Naive thymus-derived CD8-positive, alpha-beta T cell (primary cell): ENCODE measurements at regions not wholly inside any gene's neighbourhood (a gene's known extent, or its start where the extent isn't known, plus 50 kb on each side); places are given as distances from the start of the nearest gene placed in this dataset.
A peak's percentile ranks its signal among the peaks of the same experiment; 100 is the strongest.

Experiments used
- ATAC-seq, 2 donors: fragments of 150-1000 bp; cut with Tn5 transposase in 1 of 2; sonication (Bioruptor Pico), chemical (Tn5 transposase) in 1 of 2; 1 replicate in 1 of 2; 2 replicates in 1 of 2; pipeline ENCODE4 v1.10.0; 2021; ENCODE audit warnings: mild to moderate bottlenecking in 2 of 2, moderate library complexity in 2 of 2
- POLR2A ChIA-PET: fragments of 350-600 bp; sonication (Branson Sonifier 250); formaldehyde crosslinking; loops from one replicate; lab custom pipeline; 2021; ENCODE audit warnings: antibody characterized with exemption; lab: Charles Lee
- DNase-seq, 10 donors: peaks; one replicate each; pipeline versions ENCODE4 v3.0.0 to v3.0.0-alpha.2; 2020 to 2022
- H3K27ac Mint-ChIP-seq, 10 donors: one replicate each; pipeline ENCODE4 v1.8.0; 2020 to 2022; ENCODE audit warnings: mild to moderate bottlenecking in 10 of 10, mixed read lengths in 10 of 10, moderate library complexity in 4 of 10, inconsistent platforms in 1 of 10
- H3K27me3 Mint-ChIP-seq, 5 donors: one replicate each; pipeline ENCODE4 v1.8.0; 2021 to 2022; ENCODE audit warnings: mixed read lengths in 5 of 5
- H3K36me3 Mint-ChIP-seq, 3 donors: one replicate each; pipeline ENCODE4 v1.8.0; 2020 to 2022; ENCODE audit warnings: mixed read lengths in 3 of 3, mild to moderate bottlenecking in 2 of 3, inconsistent platforms in 1 of 3
- H3K4me1 Mint-ChIP-seq, 4 donors: one replicate each; pipeline ENCODE4 v1.8.0; 2021 to 2022; ENCODE audit warnings: mixed read lengths in 4 of 4
- H3K4me3 Mint-ChIP-seq, 10 donors: one replicate each; pipeline ENCODE4 v1.8.0; 2020 to 2022; ENCODE audit warnings: mild to moderate bottlenecking in 10 of 10, mixed read lengths in 10 of 10, moderate library complexity in 6 of 10, inconsistent platforms in 1 of 10
- H3K9me3 Mint-ChIP-seq, 9 donors: one replicate each; pipeline ENCODE4 v1.8.0; 2020 to 2022; ENCODE audit warnings: mixed read lengths in 9 of 9, mild to moderate bottlenecking in 3 of 9, inconsistent platforms in 1 of 9, moderate library complexity in 1 of 9

DNA sequence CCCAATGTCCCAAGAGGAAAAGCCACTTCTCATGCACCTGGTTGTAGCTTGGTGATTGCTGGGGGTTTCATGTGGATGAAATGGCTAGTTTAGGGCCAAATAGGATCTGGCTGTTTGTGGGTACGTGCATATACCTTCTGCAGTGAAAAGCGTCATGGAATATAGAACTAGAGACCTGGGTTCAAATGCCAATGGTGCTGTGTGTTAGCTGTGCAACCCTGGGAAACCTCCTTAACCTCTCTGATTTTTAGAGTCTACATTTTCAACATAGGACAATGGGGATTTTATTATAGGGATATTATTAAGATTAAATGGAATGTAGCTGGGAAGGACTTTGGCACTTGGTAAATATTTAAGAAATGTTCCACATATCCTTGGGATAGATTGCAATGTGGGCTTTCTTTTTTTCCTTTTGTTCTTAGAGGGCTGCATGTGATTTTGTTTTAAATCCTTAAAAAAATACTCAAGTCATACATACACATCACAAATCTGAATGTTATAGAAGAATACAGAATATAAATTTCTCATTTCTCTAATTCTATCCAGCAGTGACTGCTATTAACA lies 112.6 kb upstream of the E2F8 start:
- POLR2A ChIA-PET, result no interaction called here
- Mint-ChIP-seq H3K27ac (no peak overlapping the region), H3K4me3 (no peak overlapping the region), H3K4me1 (no peaks in the 10 kb centered on the region), H3K9me3 (peaks cover 0 to 2% (median 0%) of the 10 kb centered on the region in 9 donors), H3K36me3 (no peaks in the 10 kb centered on the region), H3K27me3 (peaks cover 27 to 53% (median 50%) of the 10 kb centered on the region in 5 donors)
- DNase-seq (no peak), ATAC-seq (no peak)

DNA sequence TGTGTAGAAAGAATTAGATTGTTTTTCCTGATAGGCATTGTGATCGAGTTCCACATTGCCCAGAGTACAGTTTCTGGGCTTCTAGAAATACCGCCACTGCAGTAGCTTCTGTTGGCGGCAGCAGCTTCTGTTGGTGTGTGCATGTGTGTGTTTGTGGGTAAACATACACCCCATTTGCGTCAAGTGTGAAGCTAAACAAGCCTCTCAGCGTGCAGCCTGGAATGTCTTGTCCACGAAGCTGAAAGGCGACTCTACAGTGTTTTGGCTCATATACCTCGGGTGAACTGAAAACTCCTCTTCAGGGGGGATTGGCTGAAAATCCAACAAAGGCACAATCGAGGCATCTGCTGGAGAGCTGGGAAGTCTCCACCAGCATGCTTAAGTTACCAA lies 112.0 kb upstream of the E2F8 start:
- Mint-ChIP-seq H3K4me1 (no peaks in the 10 kb centered on the region), H3K4me3 (no peak overlapping the region), H3K27me3 (peaks cover 26 to 59% (median 47%) of the 10 kb centered on the region in 5 donors), H3K9me3 (peaks cover 0 to 2% (median 0%) of the 10 kb centered on the region in 9 donors), H3K36me3 (no peaks in the 10 kb centered on the region), H3K27ac (no peak overlapping the region)
- DNase-seq, result no peak
- no peak for ATAC-seq
- POLR2A ChIA-PET, result no interaction called here

DNA sequence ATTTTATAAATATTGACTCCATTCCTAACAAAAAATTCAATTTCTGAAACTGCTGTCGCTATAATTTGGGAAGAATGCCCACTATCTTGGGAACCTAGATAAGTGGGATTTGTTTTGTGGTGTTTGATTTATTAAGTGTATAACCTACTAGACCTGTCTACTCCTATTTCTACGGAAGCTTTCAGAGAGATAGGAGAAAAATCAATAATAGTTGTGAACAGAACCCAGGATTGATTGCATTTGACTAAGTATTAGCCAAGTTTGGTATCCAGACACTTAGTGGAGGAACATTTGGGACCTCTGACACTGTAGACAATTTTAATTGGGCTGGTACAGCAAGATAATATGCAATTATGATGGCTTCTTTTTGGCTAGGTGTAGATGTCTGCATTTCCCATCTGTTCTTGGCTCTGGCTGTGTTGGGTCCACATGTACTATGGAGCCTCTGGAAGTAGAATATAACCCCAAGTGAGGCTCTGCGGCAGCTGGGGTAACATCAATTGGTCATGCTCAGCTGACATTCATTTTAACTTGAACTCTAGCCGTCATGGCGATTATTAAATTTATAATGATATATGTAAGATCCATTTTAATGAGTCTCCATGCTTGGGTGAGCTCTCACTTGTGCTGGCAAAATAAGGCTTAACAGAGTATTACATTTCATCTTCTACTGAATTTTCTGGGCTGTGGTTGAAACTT lies 111.5 kb upstream of the E2F8 start:
- ATAC-seq (no peak), DNase-seq (no peak)
- H3K27ac Mint-ChIP-seq, result no peak overlapping the region
- no peak overlapping the region for H3K4me3 Mint-ChIP-seq
- no peaks in the 10 kb centered on the region for H3K4me1 Mint-ChIP-seq
- peaks cover 0 to 2% (median 0%) of the 10 kb centered on the region in 9 donors for H3K9me3 Mint-ChIP-seq
- POLR2A ChIA-PET, result no interaction called here
- no peaks in the 10 kb centered on the region for H3K36me3 Mint-ChIP-seq
- peaks cover 32 to 64% (median 51%) of the 10 kb centered on the region in 5 donors for H3K27me3 Mint-ChIP-seq

DNA sequence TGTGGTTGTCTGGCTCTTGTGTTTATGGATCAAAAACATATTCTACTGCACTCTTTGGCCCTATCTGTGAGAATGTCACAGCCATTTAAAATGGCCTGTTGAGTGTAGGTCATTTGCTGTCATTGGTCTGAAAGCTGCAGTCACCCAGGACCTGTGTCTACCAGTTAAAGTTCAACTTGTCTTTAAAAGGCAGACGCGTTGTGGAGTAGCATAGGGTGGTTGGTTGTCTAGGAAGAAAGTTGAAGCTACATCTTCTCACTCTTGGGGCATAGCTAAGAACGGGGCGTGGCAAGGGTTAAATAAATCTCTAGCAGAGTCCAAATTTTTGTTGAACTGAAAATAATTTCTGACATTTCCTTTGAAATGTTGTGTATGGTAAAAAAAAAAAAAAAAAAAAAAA lies 110.7 kb upstream of the E2F8 start:
- POLR2A ChIA-PET, result no interaction called here
- peaks cover 0 to under 1% (median 0%) of the 10 kb centered on the region in 4 donors for H3K4me1 Mint-ChIP-seq
- DNase-seq (no peak), ATAC-seq (no peak)
- no peak overlapping the region for H3K4me3 Mint-ChIP-seq
- no peaks in the 10 kb centered on the region for H3K36me3 Mint-ChIP-seq
- peaks cover 35 to 72% (median 57%) of the 10 kb centered on the region in 5 donors for H3K27me3 Mint-ChIP-seq
- H3K9me3 Mint-ChIP-seq, result peaks cover 0 to 2% (median 0%) of the 10 kb centered on the region in 9 donors
- H3K27ac Mint-ChIP-seq, result no peak overlapping the region

DNA sequence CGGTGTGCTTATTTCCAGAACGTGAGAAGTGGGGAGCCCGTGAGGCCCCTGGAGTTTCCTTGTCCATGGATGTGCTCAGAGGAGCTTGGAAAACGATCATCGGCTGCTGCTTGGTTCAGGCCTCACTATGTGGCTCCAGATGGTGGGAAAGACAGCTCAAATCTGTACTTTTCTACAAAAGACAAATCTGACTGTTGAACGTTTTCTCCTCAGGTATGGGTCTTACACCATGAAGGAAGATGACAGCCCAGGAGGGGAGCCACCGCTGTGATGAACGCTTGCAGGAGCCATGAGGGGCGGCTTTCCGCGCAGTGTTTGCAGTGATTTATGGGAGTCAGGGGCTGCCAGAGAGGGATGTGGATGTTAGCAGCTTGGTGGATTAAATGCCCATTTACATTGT lies 109.4 kb upstream of the E2F8 start:
- ATAC-seq (no peak), DNase-seq (no peak)
- Mint-ChIP-seq H3K27me3 (peaks cover 40 to 72% (median 60%) of the 10 kb centered on the region in 5 donors), H3K4me1 (peaks cover 3 to 10% (median 5%) of the 10 kb centered on the region in 4 donors), H3K4me3 (no peak overlapping the region), H3K9me3 (no peaks in the 10 kb centered on the region), H3K27ac (no peak overlapping the region), H3K36me3 (peaks cover 0 to 6% (median 0%) of the 10 kb centered on the region in 3 donors)
- POLR2A ChIA-PET, result no interaction called here

DNA sequence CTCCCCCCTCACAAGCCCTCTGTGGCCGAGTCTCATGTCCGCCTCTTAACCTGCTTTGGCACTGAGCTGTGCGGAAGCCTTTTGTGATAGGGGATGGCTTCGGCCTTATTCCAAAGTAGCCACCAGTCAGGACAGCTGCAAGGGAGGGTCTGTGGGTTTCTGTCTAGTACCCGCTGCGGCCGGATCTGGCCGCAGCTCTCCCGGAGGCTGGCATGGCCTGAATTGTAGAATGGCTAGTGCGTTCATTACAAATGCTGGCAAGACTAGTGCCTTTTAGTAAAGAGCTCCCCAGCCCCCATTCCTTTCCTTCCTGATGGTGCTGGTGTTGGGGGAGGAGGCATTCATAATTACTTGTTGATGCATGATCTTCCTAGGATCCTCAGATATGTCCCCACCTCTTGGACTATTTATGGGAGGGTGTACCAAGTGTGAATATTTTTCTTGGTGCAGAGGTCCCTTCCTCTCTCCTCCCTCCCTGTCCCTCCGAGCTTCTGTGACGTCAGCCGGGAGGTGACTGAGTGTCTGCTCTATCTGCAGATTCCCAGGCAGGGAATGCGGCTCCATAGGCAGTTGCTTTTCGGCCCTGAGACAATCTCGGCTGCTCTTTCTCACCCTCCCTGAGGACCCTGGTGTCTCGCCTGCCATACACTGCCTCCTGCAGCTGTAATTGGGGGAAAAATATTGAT lies 108.7 kb upstream of the E2F8 start:
- peaks cover 44 to 78% (median 64%) of the 10 kb centered on the region in 5 donors for H3K27me3 Mint-ChIP-seq
- ATAC-seq (no peak), DNase-seq (no peak)
- POLR2A ChIA-PET, result no interaction called here
- H3K27ac Mint-ChIP-seq, result no peak overlapping the region
- peaks cover 0 to 8% (median 0%) of the 10 kb centered on the region in 3 donors for H3K36me3 Mint-ChIP-seq
- H3K4me3 Mint-ChIP-seq, result no peak overlapping the region
- peaks cover 3 to 10% (median 5%) of the 10 kb centered on the region in 4 donors for H3K4me1 Mint-ChIP-seq
- H3K9me3 Mint-ChIP-seq, result no peaks in the 10 kb centered on the region

DNA sequence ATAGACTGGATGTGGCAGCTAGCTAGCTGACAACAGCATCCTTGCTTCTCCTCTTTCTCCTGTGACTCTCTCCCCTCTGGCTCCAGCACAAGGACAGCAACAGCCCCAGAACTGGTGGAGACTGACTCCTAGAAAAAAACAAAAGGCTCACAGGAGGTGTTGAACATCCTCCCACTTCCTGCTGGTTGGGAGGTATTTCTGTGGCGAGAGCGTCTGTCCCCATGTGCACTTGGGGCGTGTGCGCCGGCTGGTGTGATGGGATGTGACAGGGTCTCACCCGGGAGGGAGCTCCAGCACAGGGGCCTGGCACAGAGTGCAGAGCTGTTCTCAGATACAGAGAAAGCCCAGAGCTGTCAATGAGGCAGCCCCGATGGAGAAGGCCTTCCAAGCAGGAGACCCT lies 107.2 kb upstream of the E2F8 start:
- Mint-ChIP-seq H3K4me3 (no peak overlapping the region), H3K9me3 (no peaks in the 10 kb centered on the region), H3K27ac (peak overlapping the region in 1 of 10 donors; percentile 32), H3K36me3 (peaks cover 0 to 11% (median 0%) of the 10 kb centered on the region in 3 donors), H3K4me1 (peaks cover 3 to 10% (median 5%) of the 10 kb centered on the region in 4 donors), H3K27me3 (peaks cover 52 to 87% (median 74%) of the 10 kb centered on the region in 5 donors)
- DNase-seq, result no peak
- POLR2A ChIA-PET, result no interaction called here
- no peak for ATAC-seq

DNA sequence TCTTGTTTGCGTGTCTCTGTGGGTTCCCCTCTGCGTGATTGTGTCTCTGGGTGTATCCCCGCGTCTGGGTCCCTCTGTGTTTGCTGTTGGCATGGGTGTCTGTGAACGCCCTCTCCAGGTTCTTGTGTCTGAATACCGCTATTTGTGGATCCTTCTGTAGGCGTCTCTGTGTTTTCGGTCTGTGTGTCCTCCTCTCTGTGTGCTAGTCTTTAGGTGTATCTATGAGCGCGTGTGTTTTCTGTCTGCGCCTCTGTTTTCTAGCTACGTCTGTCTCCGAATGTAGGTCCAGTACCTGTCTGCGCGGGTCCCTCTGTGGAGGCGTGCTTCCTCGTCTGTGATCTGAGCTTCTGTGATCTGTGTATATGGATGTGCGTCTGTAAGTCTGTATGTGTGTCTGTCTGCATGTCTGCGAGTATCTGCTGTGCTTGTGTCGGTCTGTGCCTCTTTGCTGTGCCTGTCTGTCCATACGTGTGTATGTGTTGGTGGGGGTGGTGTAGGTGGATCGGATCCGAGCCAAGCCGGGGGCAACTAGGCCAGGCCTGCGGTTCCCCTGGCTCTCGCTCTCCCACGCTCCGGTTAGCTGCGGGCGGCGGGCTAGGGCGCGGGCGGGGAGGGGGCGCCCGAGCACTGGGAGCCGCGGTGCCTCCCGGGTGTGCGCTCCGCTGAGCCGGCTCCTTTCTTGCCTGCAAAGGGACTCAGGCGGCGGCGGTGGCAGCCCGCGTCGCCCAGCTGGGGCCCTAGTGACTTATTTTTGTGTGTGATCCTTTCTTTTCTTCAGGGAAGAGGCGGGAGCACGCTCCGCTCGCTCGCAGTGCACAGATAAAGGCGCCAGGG lies 105.3 kb upstream of the E2F8 start:
- H3K9me3 Mint-ChIP-seq, result peaks cover 0 to 2% (median 0%) of the 10 kb centered on the region in 9 donors
- peaks cover 45 to 85% (median 67%) of the 10 kb centered on the region in 5 donors for H3K27me3 Mint-ChIP-seq
- peak overlapping the region in 2 of 10 donors; percentile 24 to 27 for H3K4me3 Mint-ChIP-seq
- POLR2A ChIA-PET, result no interaction called here
- H3K4me1 Mint-ChIP-seq, result peaks cover 3 to 10% (median 5%) of the 10 kb centered on the region in 4 donors
- H3K36me3 Mint-ChIP-seq, result peaks cover 0 to 11% (median 0%) of the 10 kb centered on the region in 3 donors
- ATAC-seq, result no peak
- no peak for DNase-seq
- peak overlapping the region in 1 of 10 donors; percentile 24 for H3K27ac Mint-ChIP-seq

DNA sequence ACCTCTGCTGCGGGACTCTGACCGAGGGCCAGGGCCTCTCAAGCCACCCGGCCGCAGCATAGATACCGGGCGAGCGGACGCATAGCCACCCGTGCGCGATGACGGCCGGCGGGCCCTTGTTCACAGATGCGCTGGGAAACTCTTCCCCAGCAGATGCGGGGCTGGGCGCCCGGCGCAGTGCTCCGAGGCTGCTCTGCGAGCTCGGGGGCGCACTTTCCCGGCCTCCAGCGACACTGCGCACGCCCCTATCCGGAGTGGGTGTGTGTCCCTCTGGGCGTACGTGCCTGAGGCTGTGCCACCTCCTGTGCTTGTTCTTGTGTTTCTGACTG lies 104.7 kb upstream of the E2F8 start:
- H3K36me3 Mint-ChIP-seq, result peaks cover 0 to 11% (median 0%) of the 10 kb centered on the region in 3 donors
- DNase-seq (no peak), ATAC-seq (no peak)
- H3K9me3 Mint-ChIP-seq, result peaks cover 0 to 2% (median 0%) of the 10 kb centered on the region in 9 donors
- H3K27me3 Mint-ChIP-seq, result peaks cover 45 to 85% (median 67%) of the 10 kb centered on the region in 5 donors
- H3K27ac Mint-ChIP-seq, result no peak overlapping the region
- POLR2A ChIA-PET, result no interaction called here
- peaks cover 3 to 10% (median 5%) of the 10 kb centered on the region in 4 donors for H3K4me1 Mint-ChIP-seq
- H3K4me3 Mint-ChIP-seq, result peak overlapping the region in 1 of 10 donors; percentile 24

DNA sequence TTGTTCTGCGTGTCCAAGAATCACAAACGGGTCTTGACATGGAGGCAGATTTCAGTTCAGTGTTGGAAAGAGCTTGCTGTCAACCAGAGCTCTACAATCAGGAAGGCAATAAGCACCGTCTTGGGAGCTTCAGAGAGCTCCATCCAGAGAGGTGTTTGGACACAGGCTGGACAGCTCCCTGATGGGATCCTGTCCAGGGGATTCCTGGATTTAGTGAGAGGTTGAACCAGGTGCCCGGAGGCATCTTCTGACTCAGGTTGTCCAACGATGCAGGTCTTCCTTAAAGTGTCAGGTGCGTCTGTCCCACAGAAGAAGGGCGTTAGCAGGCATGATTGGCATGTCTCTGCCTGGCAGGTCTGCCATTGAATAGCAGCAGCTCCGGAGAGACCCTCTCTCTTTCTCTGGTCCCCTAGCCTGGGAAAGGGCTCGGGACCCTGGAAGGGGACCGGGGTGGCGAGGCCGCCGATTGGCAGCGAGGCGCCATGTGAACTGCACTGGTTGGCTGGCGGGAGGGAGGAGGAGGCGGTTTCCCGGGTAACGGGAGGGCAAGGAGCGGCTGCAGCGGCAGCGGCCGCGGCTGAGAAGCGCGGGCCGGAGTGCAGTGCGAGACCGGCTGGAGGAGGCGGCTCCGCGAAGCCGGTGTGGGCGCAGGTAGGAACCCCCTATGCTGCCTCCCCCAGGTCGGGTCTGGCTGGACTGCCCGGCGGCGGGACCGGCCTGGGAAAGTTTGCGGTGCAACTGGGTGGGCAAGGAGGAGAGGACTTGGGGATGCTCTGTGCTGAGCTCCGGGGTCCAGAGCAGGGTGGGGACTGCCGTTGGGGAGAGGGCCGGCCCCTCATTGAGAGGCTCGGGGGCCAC lies 104.1 kb upstream of the E2F8 start:
- DNase-seq (no peak), ATAC-seq (no peak)
- Mint-ChIP-seq H3K27me3 (peaks cover 46 to 81% (median 62%) of the 10 kb centered on the region in 5 donors), H3K27ac (no peak overlapping the region), H3K36me3 (peaks cover 0 to 11% (median 0%) of the 10 kb centered on the region in 3 donors), H3K9me3 (peaks cover 0 to 2% (median 0%) of the 10 kb centered on the region in 9 donors), H3K4me1 (peaks cover 3 to 10% (median 5%) of the 10 kb centered on the region in 4 donors), H3K4me3 (no peak overlapping the region)
- POLR2A ChIA-PET, result no interaction called here

DNA sequence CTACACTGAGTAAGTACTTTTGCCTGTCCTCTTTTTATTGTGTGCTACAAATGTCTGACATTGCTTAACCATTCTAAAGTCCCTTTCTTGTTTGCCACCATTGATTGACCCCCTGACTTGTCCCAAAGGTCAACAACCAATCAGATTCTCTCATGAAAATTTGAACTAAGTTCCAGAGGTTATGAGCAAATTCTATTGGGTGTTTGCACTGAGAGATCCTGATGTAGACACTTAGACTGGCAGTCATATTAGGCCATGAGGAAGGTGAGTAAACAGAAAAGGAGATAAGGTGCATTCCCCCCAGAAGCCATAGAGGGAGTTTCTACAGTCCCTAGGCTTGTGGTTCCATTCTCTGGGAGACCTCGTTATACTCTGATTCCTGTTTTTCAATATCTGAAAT lies 101.3 kb upstream of the E2F8 start:
- peaks cover 3 to 10% (median 5%) of the 10 kb centered on the region in 4 donors for H3K4me1 Mint-ChIP-seq
- peaks cover 0 to 11% (median 0%) of the 10 kb centered on the region in 3 donors for H3K36me3 Mint-ChIP-seq
- DNase-seq (no peak), ATAC-seq (no peak)
- H3K27me3 Mint-ChIP-seq, result peaks cover 35 to 71% (median 53%) of the 10 kb centered on the region in 5 donors
- POLR2A ChIA-PET, result no interaction called here
- H3K9me3 Mint-ChIP-seq, result peaks cover 0 to 2% (median 0%) of the 10 kb centered on the region in 9 donors
- H3K27ac Mint-ChIP-seq, result no peak overlapping the region
- no peak overlapping the region for H3K4me3 Mint-ChIP-seq

DNA sequence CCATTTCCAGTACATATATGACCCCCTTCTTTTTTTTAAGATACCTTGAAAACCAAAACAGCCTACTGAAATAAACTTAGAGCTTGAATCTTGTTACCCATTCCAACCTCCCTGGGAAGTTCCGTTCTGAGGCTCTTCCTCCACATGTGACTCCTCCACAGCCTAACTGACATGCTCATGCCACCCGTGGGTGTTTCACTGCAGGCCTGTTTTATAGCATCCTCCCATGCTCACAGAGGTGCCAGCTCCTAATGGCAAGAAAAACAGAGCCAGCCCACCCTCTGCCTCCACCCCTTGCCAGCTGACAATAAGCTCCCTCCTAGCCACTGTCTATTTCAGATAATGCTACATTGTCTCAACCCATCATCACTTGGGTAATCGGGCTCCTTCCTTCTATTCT lies 97.6 kb upstream of the E2F8 start:
- Mint-ChIP-seq H3K4me3 (no peak overlapping the region), H3K27ac (no peak overlapping the region), H3K27me3 (peaks cover 15 to 44% (median 29%) of the 10 kb centered on the region in 5 donors), H3K9me3 (peaks cover 0 to 5% (median 0%) of the 10 kb centered on the region in 9 donors), H3K36me3 (no peaks in the 10 kb centered on the region), H3K4me1 (no peaks in the 10 kb centered on the region)
- ATAC-seq, result no peak
- POLR2A ChIA-PET, result no interaction called here
- no peak for DNase-seq
